ENCODE measurements at regions not wholly inside any gene's neighbourhood (a gene's known extent, or its start where the extent isn't known, plus 50 kb on each side); places are given as distances from the start of the nearest gene placed in this dataset.
"Not testable (repeated sequence)": the region's sequence is repeated elsewhere in the genome, so short reads cannot be mapped to it uniquely, and the experiment has no call there.

DNA sequence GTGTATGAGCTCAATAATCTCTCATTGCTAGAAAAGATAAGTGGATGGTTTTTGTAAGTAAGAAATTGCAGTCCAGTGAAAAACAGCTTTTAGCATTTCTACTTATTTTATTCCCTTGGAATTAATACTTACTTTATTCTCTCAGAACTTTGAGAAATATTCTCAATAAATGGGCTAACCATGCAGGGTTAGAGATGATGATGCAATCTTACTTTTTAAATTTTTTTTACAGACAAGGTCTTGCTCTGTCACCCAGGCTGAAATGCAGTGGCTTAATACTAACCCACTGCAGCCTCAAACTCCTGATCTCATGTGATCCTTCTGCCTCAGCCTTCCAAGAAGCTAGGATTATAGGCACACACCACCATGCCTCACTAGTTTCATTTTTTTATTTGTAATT lies 440.8 kb upstream of the ZP4 start:
- Mint-ChIP-seq H3K4me1 (no peaks in the 10 kb centered on the region), H3K27ac (no peak overlapping the region), H3K9me3 (peaks cover 13% of the 10 kb centered on the region), H3K4me3 (no peak overlapping the region), H3K36me3 (no peaks in the 10 kb centered on the region)
- ATAC-seq = no peak
- no peak for DNase-seq (ENCODE audit: low spot score in 2 of 2)

DNA sequence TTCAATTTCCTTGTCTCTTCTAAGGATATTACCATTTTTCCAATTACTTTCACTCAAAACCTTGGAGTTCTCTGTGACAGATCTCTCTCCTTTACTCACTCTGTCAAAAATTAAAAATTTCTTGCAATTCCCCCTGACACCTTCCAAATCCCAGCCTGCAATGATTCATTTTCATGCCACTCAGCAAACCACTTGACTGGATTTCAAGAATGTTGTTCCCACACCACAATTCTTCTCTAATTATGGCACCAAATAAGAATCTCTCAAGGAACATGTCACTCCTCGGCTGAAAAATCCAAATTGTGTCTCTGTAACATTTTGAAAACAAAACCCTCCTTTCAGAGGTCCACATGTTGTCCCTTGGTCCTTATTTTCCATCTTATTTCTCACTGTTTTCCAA lies 438.9 kb upstream of the ZP4 start:
- Mint-ChIP-seq H3K27ac (no peak overlapping the region), H3K4me1 (no peaks in the 10 kb centered on the region), H3K36me3 (no peaks in the 10 kb centered on the region), H3K4me3 (no peak overlapping the region), H3K9me3 (peaks cover 13% of the 10 kb centered on the region)
- DNase-seq (ENCODE audit: low spot score in 2 of 2) (no peak), ATAC-seq (no peak)

DNA sequence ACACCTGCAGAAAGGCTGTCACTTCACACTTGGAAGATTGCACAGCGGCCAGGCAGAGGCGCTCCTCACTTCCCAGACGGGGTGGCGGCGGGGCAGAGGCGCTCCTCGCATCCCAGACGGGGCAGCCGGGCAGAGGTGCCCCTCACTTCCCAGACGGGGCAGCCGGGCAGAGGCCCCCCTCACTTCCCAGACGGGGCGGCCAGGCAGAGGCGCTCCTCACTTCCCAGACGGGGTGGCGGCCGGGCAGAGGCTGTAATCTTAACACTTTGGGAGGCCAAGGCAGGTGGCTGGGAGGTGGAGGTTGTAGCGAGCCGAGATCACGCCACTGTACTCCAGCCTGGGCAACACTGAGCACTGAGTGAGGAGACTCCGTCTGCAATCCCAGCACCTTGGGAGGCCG lies 436.3 kb upstream of the ZP4 start:
- H3K9me3 Mint-ChIP-seq = peaks cover 18% of the 10 kb centered on the region
- not testable (repeated sequence) for ATAC-seq; H3K36me3 Mint-ChIP-seq; H3K4me1 Mint-ChIP-seq; H3K27ac Mint-ChIP-seq; DNase-seq (ENCODE audit: low spot score in 2 of 2); H3K4me3 Mint-ChIP-seq

- not testable (repeated sequence) for ATAC-seq; DNase-seq (ENCODE audit: low spot score in 2 of 2); H3K4me1 Mint-ChIP-seq; H3K4me3 Mint-ChIP-seq; H3K36me3 Mint-ChIP-seq; H3K27ac Mint-ChIP-seq
- H3K9me3 Mint-ChIP-seq = peaks cover 18% of the 10 kb centered on the region
Measured at GRCh38 chr1:238326479-238326878, 435.8 kb upstream of the ZP4 start.

- no peak for ATAC-seq
- H3K4me3 Mint-ChIP-seq = no peak overlapping the region
- no peak for DNase-seq (ENCODE audit: low spot score in 2 of 2)
- H3K36me3 Mint-ChIP-seq = no peaks in the 10 kb centered on the region
- H3K4me1 Mint-ChIP-seq = no peaks in the 10 kb centered on the region
- no peak overlapping the region for H3K27ac Mint-ChIP-seq
- H3K9me3 Mint-ChIP-seq = peaks cover 16% of the 10 kb centered on the region
Measured at GRCh38 chr1:238324211-238324864, 433.6 kb upstream of the ZP4 start.

DNA sequence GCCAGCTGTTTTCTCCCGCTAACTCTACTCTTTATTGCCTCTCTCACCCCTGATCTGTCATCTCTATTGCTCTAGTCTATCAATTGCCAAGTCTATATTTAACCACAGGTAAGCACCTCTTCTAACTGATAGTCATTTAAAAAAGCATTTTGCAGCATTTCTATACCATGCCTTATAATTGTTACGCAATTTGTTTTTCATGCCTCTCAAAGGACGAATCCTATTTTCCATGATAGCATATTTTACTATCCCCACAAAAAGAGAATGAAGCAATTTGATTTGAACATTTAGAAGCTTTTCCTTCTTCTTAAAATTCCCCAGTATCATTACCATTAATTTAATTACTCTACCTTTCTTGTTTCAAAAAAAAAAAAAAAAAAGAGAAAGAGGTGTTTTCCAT lies 432.8 kb upstream of the ZP4 start:
- DNase-seq (ENCODE audit: low spot score in 2 of 2) = no peak

DNA sequence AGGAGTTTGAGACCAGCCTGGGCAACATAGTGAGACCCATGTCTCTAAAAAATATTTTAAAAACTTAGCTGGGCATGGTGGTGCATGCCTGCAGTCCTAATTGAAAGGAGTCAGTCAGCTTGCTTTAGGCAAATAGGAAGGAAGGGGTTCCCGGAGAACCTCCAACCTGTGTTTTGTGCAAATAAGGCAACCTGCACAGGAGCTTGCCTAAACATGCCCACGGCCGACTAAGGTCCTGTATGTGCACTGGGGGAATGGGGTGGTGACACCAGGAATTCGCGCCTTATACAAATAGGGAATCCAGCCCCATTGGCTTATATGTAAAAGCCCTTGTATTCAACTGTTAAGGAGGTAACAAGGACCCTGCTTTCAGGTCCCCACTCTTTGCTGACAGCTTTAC lies 429.2 kb upstream of the ZP4 start:
- H3K9me3 Mint-ChIP-seq = peaks cover 15% of the 10 kb centered on the region
- H3K4me1 Mint-ChIP-seq = no peaks in the 10 kb centered on the region
- no peak overlapping the region for H3K4me3 Mint-ChIP-seq
- H3K27ac Mint-ChIP-seq = no peak overlapping the region
- no peak for ATAC-seq
- no peak for DNase-seq (ENCODE audit: low spot score in 2 of 2)
- no peaks in the 10 kb centered on the region for H3K36me3 Mint-ChIP-seq

More for the DNA sequence above, 432.8 kb upstream of the ZP4 start:
- H3K27ac Mint-ChIP-seq = no peak overlapping the region
- peaks cover 16% of the 10 kb centered on the region for H3K9me3 Mint-ChIP-seq
- H3K4me1 Mint-ChIP-seq = no peaks in the 10 kb centered on the region
- H3K36me3 Mint-ChIP-seq = no peaks in the 10 kb centered on the region
- H3K4me3 Mint-ChIP-seq = no peak overlapping the region
- no peak for ATAC-seq

- H3K4me3 Mint-ChIP-seq = no peak overlapping the region
- peaks cover 12% of the 10 kb centered on the region for H3K9me3 Mint-ChIP-seq
- ATAC-seq (no peak), DNase-seq (ENCODE audit: low spot score in 2 of 2) (no peak)
- no peaks in the 10 kb centered on the region for H3K4me1 Mint-ChIP-seq
- H3K27ac Mint-ChIP-seq = no peak overlapping the region
- H3K36me3 Mint-ChIP-seq = no peaks in the 10 kb centered on the region
Measured at GRCh38 chr1:238318294-238319110, 427.8 kb upstream of the ZP4 start.

DNA sequence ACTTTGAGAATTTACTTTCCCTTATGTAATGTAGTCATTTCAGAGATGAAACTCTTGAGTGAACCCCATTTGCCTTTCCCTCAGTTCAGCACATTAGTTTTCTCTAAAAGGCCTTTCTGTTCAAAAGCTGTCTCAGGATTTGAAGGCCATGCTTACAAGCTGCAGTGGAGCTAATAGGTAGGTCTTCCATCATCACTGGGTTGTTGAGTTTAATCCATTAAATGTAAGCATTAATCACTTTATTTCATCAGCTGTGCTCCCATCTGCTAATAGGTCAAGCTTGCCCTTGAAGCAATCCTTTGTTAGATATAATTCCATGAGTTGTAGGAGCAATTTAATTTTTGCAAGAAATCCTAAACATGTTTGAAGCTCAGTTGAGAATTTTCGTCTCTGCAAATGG lies 422.2 kb upstream of the ZP4 start:
- H3K4me1 Mint-ChIP-seq = no peaks in the 10 kb centered on the region

DNA sequence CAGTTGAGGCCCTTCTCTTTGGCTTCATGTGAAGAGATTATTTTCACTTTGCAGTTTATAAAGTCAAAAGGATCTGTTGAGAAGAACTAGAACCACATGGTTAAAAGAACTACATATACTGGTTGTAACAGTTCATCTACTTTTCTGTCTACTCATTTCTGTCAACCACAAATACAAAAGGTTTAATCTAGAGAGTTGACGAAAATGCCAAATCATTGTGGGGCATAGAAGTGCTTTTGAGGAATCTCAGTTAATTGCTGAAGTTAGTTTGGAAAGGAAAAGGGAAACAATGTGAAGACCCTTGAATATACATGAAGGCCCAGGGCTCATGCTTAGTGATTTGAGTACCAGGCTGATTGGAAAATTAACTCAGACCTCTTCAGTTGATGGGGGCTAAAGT lies 415.7 kb upstream of the ZP4 start:
- H3K27ac Mint-ChIP-seq = no peak overlapping the region
- H3K4me3 Mint-ChIP-seq = no peak overlapping the region
- ATAC-seq = no peak
- H3K4me1 Mint-ChIP-seq = no peaks in the 10 kb centered on the region
- H3K9me3 Mint-ChIP-seq = peaks cover 11% of the 10 kb centered on the region
- H3K36me3 Mint-ChIP-seq = no peaks in the 10 kb centered on the region
- no peak for DNase-seq (ENCODE audit: low spot score in 2 of 2)

More for the DNA sequence above, 422.2 kb upstream of the ZP4 start:
- ATAC-seq = no peak
- H3K36me3 Mint-ChIP-seq = no peaks in the 10 kb centered on the region
- peaks cover 9% of the 10 kb centered on the region for H3K9me3 Mint-ChIP-seq
- no peak overlapping the region for H3K27ac Mint-ChIP-seq
- H3K4me3 Mint-ChIP-seq = no peak overlapping the region
- DNase-seq (ENCODE audit: low spot score in 2 of 2) = no peak

- Mint-ChIP-seq H3K36me3 (no peaks in the 10 kb centered on the region), H3K4me1 (no peaks in the 10 kb centered on the region), H3K27ac (no peak overlapping the region), H3K9me3 (peaks cover 8% of the 10 kb centered on the region), H3K4me3 (no peak overlapping the region)
- no peak for ATAC-seq
- DNase-seq (ENCODE audit: low spot score in 2 of 2) = no peak
Measured at GRCh38 chr1:238302646-238303045, 411.9 kb upstream of the ZP4 start.

DNA sequence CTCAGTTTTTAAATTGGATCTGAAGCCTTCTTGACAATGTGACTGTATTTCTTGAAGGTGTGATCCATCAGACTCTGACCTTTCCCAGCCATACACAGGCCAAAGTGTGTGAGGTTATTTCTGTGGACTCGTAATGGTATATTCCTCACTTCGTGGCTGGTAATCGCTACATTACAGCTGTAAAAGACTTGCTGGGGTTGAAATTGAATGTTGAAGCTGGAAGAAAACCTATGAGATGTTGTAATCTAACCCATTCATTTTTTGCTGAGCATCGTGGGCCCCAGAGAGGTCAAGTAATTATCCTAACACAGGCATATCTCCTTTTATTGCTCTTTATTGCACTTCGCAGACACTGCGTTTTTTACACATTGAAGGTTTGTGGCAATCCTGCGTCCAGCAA lies 405.6 kb upstream of the ZP4 start:
- no peak overlapping the region for H3K27ac Mint-ChIP-seq

GRCh38 chr1:238293075-238293474 lies 402.4 kb upstream of the ZP4 start:
- ATAC-seq = no peak
- H3K36me3 Mint-ChIP-seq = no peaks in the 10 kb centered on the region
- H3K4me3 Mint-ChIP-seq = no peak overlapping the region
- no peak for DNase-seq (ENCODE audit: low spot score in 2 of 2)
- no peaks in the 10 kb centered on the region for H3K4me1 Mint-ChIP-seq
- H3K9me3 Mint-ChIP-seq = peaks cover 8% of the 10 kb centered on the region
- no peak overlapping the region for H3K27ac Mint-ChIP-seq

More for the DNA sequence above, 405.6 kb upstream of the ZP4 start:
- Mint-ChIP-seq H3K4me1 (no peaks in the 10 kb centered on the region), H3K36me3 (no peaks in the 10 kb centered on the region), H3K4me3 (no peak overlapping the region), H3K9me3 (peaks cover 6% of the 10 kb centered on the region)
- ATAC-seq (no peak), DNase-seq (ENCODE audit: low spot score in 2 of 2) (no peak)

- Mint-ChIP-seq H3K9me3 (peaks cover 17% of the 10 kb centered on the region), H3K27ac (no peak overlapping the region), H3K36me3 (no peaks in the 10 kb centered on the region), H3K4me3 (no peak overlapping the region), H3K4me1 (no peaks in the 10 kb centered on the region)
- DNase-seq (ENCODE audit: low spot score in 2 of 2) = no peak
- no peak for ATAC-seq
Measured at GRCh38 chr1:238281418-238281817, 390.7 kb upstream of the ZP4 start.

DNA sequence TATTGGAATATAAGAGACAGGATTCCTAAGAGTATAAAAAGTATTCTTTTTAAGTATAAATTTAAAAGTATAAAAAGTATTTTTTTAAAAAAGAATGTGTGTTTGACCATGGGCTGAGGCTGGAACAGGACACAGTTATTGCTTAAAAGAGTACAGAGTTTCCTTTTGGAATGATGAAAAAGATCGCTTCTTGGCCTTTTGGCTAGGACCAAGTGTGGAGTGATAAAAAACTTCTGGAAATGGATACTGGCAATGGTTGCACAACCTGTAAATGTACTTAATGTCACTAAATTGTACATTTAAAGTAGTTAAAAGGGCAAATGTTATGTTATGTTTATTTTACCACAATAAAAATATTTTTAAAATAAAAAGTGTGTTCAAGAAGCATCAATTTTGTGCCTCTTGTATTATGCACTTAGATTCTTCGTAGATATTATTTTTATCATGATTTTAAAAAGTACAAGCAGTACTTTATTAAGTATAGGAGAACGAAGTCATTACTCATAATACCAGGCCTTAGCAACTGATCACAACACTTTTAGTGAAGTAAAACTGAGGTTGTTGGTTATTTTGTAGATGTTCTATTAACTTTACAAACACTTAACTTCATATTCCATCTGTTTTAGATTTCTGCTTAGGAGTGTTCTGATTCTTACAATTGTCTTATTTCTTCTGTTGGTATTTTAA lies 389.1 kb upstream of the ZP4 start:
- DNase-seq (ENCODE audit: low spot score in 2 of 2) (no peak), ATAC-seq (no peak)
- Mint-ChIP-seq H3K4me3 (no peak overlapping the region), H3K27ac (no peak overlapping the region), H3K9me3 (peaks cover 21% of the 10 kb centered on the region), H3K36me3 (no peaks in the 10 kb centered on the region), H3K4me1 (no peaks in the 10 kb centered on the region)

DNA sequence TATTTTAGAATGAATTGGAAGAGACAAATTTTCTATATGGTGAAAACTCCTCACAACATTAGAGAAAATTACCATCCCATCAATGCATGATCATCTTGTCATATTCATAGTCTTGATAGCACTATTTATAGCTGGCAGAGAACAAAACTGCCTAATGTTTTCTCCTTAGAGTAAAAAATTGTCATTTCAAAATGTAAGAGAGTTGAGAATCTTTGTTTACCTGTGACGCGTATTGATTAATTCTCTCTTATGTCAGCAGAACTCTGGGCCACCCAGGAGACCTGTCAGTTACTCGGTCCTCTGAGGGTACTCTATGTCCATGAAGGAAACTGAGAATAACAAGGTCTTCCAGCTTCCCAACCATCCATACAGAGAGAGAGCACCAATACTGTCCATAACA lies 381.4 kb upstream of the ZP4 start:
- H3K4me3 Mint-ChIP-seq = no peak overlapping the region
- ATAC-seq = no peak
- no peaks in the 10 kb centered on the region for H3K4me1 Mint-ChIP-seq
- H3K36me3 Mint-ChIP-seq = no peaks in the 10 kb centered on the region
- peaks cover 8% of the 10 kb centered on the region for H3K9me3 Mint-ChIP-seq
- no peak overlapping the region for H3K27ac Mint-ChIP-seq
- DNase-seq (ENCODE audit: low spot score in 2 of 2) = no peak

All from stimulated activated effector memory CD8-positive, alpha-beta T cell treated with anti-CD3 and anti-CD28 coated beads, Interleukin-12 subunit alpha, Interleukin-12 subunit beta, amount 100 ng/mL, for 72 hours (primary cell).